Mesenteric fat pad (tissue), 1 donor: ENCODE measurements at regions not wholly inside any gene's neighbourhood (a gene's known extent, or its start where the extent isn't known, plus 50 kb on each side); places are given as distances from the start of the nearest gene placed in this dataset.

ENCODE experiments used
- DNase-seq: peaks from one replicate; pipeline ENCODE4 v3.0.0-alpha.2; 2020; ENCODE audit warnings: low spot score
- donor health status: DM: yes; HTN: yes; CAD: no.

DNA sequence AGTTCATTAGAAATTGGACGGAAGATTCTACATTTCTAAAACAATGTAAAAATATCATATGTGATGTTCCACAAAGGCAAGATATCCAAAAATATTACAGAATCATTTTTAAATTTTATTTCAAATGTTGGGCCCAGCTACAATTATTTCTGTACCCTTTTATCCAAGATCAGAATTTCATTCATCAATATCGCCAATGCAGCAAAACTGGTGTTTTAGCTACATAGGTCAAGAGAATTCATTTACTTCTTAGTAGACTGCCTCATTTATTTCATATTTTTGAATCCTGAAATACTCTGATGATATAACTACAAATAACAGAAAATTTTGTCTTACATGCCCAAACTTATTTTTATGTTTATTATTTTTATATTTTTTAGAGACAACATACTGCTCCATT, 143.1 kb downstream of the CMPK2 start:
- no peak for DNase-seq

DNA sequence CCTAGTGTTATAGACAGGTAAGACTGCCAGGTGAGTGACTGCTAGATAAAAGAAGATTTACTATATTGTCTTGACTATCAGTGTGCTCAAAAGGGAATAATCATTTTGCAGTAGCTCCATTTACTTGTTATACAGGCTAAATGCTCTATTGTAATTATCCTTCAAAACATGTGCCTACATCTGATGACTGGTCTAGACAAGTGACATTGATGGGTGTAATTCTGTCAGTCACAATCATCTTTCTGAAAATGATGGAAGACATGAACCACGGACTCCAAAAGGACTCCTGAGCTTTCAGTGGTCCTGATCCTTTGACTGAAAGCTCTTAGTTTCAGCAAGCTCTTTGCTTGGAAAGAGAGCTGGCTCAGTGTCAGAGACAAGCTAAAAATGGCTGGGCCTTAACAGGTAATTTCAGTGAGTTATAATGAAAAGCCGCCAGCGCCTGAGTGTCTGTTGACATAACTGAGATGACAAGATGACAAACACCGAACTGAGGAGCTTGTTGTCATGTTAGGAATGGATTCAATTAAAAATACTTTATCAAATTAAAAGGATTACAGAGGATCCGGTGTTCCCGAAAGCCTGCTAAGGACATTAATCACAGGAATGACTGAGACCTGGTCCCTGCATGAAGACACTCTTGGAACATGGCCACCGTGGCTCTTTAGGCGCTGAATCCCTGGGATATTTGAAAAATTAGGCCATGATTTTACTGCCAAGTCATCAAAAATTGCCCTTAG, 141.7 kb downstream of the CMPK2 start:
- no peak for DNase-seq

DNA sequence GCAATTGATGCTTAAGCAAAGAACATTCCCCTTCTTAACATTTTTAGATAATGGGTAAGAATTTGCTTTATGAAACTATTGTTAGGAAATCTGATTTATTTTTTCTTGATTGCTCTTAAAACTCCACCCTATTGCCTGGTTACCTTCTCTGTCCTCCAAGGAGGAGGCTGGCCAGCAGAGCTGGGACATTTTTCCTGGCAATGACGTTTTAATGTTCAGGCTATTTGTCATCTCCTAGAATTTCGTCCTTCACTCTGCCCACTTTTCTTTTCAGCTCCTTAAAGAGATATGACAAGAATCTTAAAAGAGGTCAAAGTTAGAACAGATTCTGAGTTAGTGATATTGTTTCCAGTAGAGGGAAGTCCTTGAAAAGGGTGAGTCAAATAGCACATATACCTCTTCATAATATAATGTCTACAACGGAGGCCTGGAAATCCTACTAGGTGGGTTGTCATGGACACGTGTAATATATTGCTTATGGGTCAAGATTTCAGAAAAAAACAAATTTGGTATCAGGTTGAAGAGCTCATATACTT, 141.0 kb downstream of the CMPK2 start:
- DNase-seq = no peak

DNA sequence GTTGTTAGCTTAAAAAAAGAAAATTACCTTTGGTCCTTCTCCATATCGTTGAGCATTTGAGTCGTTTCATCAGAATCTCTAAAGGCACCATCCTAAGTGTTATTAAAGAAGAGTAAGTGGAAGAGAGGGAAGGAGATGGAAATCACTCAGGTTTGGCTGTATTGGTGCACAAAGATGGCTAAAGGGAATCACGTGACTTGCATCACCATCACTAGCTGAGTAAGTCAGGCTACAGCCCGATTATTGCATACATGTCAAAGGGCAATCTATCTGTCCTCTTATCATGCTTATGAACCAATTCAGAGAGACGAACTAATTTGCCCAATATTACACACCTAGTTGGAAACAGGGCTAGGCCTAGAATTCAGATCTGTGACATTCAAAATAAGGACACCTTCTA, 137.6 kb downstream of the CMPK2 start:
- no peak for DNase-seq

DNA sequence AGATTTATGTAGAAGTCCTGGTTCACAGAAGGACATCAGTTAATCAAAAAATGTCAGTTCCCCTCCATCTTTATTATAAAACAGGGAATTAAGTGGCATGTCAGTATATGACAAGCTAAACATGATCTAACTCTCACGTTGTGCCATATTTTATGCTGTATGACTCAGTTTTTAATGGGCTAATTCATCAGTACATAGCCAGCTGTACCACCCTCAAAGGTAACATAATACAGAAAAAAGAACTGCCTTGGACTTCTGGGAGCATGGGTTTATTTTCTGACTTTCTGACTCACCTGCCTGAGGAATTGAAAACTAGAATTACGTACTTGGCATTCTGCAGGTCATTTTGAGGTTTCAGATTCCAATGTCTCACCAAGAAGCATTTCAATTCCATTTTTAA, 135.7 kb downstream of the CMPK2 start:
- no peak for DNase-seq

DNA sequence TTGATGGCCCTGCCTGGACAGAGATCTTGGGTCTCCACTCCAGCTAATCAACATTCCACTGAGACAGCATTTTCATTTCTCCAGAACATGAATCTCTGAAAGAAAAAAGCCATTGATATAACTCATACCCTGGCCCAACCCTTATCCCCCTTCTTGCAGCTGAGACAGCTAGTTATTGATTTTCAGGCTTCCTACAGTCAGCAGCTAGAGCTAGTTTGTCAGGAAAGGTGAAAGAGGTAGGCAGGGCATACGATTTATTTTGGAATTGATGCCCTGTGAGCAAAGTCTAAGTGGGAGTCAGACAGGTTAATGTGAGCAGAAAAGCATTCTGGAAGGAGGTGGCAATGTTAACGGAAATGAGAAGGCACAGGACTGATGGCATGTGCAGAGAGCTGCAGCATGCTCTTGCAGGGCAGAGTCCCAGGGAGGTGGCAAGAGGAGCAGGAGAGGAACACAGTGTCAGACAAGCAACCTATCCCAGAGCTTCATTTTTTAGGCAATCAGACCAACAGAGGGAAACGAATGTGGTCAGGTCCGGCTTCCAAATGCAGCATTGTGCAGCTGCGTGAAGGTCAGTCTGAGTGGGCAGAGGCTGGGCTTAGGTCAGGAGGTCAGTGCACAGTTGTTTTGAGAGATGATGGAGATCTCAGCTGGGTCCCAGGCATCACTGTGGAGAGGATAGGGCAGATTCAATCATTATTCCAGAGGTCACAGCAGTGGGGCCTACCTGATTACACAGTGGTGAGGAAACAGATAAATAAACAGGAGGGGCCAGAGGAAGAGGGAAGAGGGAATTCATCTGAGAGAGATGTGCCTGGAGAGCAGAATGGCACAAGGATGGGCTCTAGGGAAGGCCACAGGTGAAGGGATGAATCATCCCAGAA, 134.8 kb downstream of the CMPK2 start:
- no peak for DNase-seq

DNA sequence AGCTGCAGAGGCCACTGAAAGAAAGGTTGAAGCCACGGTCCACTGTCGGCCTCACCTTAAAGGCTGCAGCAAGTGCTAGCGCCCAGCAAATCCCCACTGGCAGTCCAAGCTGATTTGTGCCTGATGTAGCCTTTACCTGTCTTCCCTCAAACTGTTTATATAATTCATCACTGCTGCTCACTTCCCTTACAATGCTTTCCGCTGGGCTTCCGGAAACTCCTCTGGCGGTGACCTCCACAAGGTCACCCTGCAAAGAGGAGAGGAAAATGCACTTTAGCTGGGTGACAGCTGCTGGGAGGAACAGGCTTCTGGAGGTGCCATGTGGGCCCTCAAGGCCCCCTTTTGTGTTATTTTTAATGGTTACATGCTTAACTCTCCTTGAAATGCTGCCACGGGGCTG, 126.2 kb downstream of the CMPK2 start:
- DNase-seq = no peak

DNA sequence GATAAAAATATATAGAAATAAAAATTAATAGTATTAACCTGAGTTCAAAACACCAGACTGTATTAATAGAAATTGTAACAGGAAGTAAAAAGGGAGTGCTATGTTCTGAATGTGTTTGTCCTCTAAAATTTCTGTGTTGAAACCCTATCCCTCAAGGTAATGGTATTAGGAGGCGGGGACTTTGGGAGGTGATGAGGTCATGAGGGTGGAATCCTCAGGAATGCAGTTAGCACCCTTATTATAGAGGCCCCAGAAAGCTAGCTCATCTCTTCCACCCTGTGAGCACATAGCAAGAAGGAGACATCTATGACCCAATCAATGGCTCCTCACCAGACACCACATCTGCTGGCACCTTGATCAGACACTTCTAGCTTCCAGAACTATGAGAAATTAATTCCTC, 124.5 kb downstream of the CMPK2 start:
- DNase-seq = no peak

DNA sequence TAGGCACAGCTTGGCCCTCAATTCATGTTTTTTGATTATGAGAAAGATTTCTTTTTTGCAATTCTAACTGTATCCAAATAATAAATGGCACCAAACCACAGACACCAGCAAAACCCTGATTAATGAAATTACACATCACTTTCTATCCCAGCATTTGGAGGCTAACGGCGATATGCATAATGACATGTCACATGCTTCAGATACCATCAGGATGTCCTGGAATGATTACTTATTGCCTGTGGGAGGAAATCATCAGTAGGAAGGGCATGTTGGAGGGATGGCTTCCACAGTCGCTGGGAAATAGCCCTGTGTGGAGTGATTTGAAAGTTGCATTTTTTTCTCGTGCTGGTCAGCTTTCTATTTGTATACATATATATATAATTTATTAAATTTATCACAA, 121.7 kb downstream of the CMPK2 start:
- DNase-seq = no peak

DNA sequence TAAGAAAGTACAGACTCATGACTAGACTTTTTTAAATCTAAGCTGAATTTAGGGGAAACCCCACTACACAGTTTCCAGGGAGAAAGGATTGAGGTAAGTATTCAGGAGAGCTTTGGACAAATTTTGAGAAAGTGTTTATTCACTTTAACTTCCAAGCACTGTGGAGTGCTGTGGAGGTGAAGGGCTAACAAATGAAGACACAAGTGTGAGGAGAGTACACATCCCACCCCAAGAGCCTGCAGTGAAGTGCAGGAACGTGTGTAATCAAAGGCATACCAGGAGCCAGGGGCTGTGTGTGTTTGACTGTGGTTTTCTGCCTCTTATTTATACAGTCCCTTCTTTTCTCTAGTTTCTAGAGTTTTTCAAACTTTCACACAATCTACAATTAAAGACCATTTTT, 118.3 kb downstream of the CMPK2 start:
- no peak for DNase-seq

DNA sequence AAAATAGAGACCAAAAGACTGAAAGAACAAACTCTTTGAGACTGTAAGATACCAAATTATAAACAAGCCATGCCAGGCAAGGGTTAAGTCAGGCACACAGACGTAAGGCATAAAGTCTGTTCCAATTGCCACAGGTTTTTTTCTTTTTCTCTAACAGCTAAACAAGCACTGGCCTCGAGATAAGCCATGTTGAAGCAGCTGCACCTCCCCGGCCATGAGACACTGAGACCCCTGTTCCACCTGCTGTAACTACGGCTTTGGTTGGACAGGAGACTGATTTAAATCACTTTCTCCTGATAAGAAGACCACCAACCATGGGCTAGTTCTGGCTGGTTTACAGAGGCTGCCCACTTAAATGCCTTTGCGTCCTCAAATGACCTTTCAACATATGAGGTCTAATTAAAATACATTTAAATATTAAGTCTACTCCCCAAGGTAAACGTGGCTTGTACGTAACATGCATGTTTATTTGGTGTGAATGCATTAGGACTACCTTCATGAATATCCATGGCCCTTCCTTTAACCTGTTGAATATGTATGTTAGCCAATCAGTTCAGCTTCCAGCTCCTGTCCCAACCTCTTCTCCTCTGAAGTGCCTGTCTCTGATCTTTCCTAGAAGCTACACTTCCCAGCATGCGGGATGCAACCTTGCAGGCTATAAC, 117.2 kb downstream of the CMPK2 start:
- DNase-seq = no peak

DNA sequence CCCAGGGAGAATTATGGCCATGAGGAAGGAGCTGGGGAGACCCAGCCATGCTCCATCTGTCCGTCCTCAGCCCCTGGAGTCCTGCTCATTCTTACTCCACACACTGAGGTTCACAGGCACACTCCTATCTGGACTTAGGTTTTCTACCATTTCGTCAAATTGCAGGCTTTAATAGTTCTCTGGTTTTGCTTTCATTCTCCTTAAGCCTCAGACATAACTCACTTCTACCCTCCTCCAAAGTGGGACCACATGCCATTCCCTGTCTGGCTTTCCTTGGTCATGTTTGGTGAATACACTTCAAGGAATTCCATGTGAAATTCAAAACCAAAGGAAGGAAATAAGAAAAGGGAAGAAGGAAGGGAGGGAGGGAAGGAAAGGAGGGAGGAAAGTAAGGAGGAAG, 115.7 kb downstream of the CMPK2 start:
- no peak for DNase-seq

DNA sequence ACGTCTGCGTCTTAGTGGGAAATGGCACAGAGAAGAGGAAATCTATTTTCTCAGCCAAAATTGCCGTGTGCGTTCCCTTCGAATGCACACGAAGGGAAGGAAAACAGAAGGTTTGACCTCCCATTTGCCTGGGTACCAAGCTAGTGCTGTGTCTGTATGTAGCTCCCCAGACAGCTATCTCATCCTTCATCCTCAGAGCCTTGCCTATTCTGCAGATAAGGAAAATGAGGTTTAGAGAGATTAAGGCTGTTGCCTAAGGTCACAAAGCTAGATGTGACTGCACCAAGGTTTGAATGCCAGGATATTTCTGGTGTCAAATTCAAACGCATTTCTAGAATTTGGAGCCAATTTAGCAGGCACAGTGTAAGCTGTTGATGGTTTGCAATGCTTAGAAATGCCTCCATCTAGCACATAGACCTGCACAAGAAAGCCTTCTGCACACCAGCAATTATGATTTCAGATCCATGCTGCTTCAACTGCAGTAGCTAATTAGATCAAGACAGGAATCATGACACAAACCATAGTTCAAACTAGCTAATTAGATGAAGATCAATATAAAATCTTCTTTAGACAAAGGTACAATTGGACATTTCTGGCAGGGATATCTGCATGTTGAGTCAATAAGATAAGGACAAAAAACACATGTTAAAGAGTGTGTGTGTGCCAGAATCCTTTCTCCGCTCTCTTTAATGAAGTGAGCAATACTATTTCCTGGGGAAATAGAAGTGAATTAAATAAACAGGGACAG, 115.1 kb downstream of the CMPK2 start:
- DNase-seq = no peak

DNA sequence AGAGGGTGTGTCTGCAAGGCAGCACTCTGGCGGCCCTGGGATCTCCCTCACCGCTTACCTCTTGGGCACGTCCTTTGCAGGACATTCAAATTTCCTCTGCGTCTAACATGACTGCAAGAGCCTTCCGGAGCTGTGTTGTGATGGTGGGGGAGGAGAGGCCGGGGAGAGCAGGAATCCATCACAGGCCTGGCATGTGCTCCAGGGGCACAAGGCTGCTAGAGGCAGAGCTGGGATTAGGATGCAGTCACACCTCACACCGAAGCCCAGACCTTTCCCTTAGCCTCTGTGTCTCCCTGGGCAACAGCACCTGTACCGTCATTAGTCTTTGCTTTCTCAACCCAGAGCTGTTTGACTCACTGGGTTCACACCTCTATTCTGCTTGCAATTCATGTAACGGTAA, 111.3 kb downstream of the CMPK2 start:
- DNase-seq = no peak

DNA sequence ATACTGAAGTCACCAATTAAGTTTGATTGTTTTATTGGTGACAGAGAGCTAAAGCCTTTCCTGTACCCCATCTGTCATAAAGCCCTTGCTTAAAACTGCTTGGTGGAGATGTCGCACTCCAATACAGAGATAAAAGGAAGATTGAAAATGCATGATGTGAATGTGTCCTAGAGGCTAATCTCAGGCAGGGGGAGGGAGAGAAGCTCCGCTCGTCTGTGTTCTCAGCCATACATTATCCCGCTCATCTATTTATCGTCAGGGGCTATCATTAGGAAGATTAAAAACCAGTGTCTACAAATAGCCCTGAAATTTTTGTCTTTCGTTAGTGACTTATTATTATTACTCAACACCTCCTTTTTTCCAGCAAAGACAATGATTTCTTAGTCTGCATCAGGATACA, 110.3 kb downstream of the CMPK2 start:
- DNase-seq = no peak

DNA sequence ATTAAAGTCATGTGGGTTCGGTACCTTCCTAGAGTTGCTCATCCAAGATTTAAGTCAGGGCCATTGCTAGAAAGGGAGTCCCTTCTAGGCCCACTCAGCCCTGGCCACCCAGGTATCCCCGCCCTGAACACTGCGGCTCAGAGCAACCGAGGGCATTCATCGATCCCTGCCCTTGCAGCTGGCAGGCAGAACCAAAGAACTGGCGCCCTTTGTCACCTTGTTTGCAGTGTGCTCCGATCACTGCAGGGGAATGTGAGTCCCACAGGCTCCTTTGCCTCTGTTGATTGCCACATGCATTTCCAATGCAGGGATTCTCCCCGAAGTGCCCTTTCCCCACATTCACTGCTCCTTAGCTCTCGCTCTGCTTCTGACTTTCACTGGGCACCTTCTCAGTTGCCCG, 108.5 kb downstream of the CMPK2 start:
- no peak for DNase-seq

DNA sequence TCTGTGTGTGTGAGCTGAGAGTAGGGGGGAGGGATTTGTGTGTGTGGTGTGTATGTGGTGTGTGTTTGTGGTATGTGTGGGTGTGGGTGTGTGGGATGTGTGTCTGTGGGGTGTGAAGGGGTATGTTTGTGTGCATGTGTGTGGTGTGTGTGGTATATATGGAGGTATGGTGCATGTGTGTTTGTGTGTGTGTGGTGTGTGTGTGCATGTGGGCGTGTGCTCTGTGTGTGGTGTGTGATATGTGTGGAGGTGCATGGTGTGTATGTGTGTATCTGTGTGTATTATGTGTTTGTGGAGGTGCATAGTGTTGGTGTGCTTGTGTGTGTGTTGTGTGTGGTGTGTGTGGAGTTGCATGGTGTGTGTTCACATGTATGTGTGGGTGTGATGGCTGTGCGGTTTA, 106.0 kb downstream of the CMPK2 start:
- no peak for DNase-seq

DNA sequence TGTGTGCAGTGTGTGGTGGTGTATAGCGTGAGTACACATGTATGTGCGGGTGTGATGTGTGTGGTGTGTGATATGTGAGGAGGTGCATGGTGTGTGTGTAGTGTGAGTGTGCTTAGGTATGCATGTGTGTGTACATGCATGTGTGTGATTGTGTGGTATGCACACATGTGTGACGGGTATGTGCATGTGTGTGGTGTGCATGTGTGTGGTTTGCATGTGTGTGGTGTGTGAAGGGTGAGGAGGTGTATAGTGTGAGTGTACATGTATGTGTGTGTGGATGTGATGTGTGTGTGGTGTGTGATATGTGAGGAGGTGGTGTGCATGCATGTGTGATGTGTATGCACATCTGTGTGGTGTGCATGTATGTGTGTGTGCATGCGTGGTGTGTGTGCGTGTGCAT, 105.6 kb downstream of the CMPK2 start:
- no peak for DNase-seq

DNA sequence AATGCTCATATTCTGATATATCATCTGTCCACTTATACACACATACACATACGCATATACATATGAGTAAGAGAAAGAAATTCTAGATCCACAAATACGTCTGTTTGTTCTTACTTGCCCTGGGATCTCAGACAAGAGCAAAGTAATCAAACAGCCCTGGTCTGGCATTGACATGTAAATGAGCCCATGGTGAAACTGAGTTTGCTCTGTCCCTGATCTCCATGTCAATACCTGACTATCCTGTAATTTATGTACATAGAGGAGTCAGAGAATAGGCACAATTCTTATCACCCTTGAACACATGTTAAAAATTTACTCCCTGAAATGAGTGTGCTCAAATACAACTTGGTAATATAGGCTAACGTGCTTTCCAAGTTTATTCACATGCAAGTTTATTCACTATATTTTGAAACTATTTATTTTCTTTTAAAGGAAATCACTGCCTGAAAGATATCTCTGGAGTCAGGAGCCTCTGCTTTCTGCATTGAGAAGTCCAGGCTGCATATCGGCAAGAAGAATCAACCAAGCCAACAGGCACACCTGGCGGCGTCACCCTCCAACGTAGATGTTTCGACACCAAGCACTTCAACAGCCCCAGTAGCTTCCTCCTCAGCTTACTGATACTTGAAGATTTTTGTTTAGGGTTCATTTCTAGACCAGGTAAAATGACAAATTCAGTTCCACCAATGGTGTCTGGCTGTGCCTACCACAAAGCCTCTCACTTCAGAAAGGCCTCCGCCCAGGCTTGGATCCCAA, 100.6 kb downstream of the CMPK2 start:
- DNase-seq = no peak

DNA sequence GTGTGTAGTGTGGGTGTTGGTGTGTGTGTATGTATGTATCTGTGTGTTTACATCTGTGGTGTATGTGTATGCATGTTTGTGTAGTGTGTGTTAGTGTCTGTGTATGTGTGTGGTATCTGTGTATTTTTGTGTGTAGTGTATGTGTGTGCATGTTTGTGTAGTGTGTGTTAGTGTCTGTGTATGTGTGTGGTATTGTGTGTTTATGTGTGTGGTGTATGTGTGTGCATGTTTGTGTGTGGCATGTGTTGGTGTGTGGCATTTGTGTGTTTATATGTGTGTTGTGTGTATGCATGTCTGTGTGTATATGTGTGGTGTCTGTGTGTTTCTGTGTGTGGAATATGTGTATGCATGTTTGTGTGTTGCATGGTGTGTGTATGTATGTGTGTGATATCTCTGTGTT, 96.4 kb downstream of the CMPK2 start:
- DNase-seq = no peak

DNA sequence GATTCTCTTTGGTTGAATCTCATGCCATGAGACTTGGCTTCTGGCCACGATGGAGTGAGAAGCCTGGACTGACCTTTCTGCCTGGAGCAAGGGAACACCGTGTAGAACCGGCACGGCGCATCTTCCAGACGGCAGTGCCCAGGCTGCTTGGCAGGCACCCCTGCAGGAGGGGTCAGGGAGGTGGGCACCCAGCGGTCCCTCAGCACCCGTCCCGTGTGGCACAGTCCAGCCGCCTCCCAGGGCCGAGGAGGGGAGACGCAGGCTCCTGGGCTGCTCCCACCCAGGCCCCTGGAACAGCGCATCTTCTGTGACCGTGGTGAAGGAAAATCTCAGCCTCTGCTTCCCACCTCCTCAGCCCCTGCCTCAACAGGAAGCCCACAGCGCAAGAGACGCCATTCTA, 95.7 kb downstream of the CMPK2 start:
- DNase-seq = no peak
